PC-9 (cell line): ENCODE measurements at regions not wholly inside any gene's neighbourhood (a gene's known extent, or its start where the extent isn't known, plus 50 kb on each side); places are given as distances from the start of the nearest gene placed in this dataset.

Experiments
- BruUV-seq: library from RNA; stranded (reverse); fragments of 400-500 nt; replicated peaks from 2 replicates; lab custom pipeline; 2021; lab: Mats Ljungman, UMichigan
- CTCF ChIA-PET: fragments of 300-600 bp; sonication (Branson Sonifier 250); formaldehyde crosslinking; loops from one replicate; lab custom pipeline; 2022; ENCODE audit warnings: antibody characterized with exemption; lab: Charles Lee
- POLR2A ChIA-PET: fragments of 300-600 bp; sonication (Branson Sonifier 250); formaldehyde crosslinking; loops from one replicate; lab custom pipeline; 2022; ENCODE audit warnings: antibody characterized with exemption; ENCODE audit not compliant: unreplicated experiment; lab: Charles Lee
- DNase-seq, 2 experiments: peaks; one replicate each; pipeline versions ENCODE4 v3.0.0 to v3.0.0-alpha.2; 2015 to 2022; ENCODE audit warnings: mixed read lengths in 1 of 2
- H2AFZ ChIP-seq: fragments of 200-600 bp; sonication (generic); 2 replicates; pipeline ENCODE4 v1.8.1; 2017; ENCODE audit warnings: antibody characterized with exemption
- H3F3A ChIP-seq: fragments of 200-600 bp; sonication (generic); 2 replicates; pipeline ENCODE4 v1.8.1; 2017; ENCODE audit warnings: antibody characterized with exemption, mild to moderate bottlenecking, low read depth; ENCODE audit not compliant: insufficient read depth
- H3K27ac ChIP-seq: fragments of 200-600 bp; sonication (generic); 2 replicates; pipeline ENCODE4 v1.6.1; 2016; ENCODE audit warnings: mixed run types
- H3K27me3 ChIP-seq: fragments of 200-600 bp; sonication (generic); 2 replicates; pipeline ENCODE4 v1.6.1; 2016; ENCODE audit warnings: low read depth, mixed run types; ENCODE audit not compliant: insufficient read depth
- H3K36me3 ChIP-seq: fragments of 200-600 bp; sonication (generic); 2 replicates; pipeline ENCODE4 v1.6.1; 2016; ENCODE audit warnings: low read depth, mixed run types
- H3K4me1 ChIP-seq: fragments of 200-600 bp; sonication (generic); replicated peaks from 2 replicates; pipeline ENCODE4 v1.6.1; 2016; ENCODE audit warnings: mixed run types; ENCODE audit not compliant: insufficient read depth
- H3K4me2 ChIP-seq: fragments of 200-600 bp; sonication (generic); 2 replicates; pipeline ENCODE4 v1.6.1; 2017; ENCODE audit warnings: mixed run types
- H3K4me3 ChIP-seq: fragments of 200-600 bp; sonication (generic); 2 replicates; pipeline ENCODE4 v1.6.1; 2016; ENCODE audit warnings: mixed run types
- H3K79me2 ChIP-seq: fragments of 200-600 bp; sonication (generic); 2 replicates; pipeline ENCODE4 v1.6.1; 2017; ENCODE audit warnings: low read depth, mixed run types
- H3K9me2 ChIP-seq: fragments of 200-600 bp; sonication (generic); 2 replicates; pipeline ENCODE4 v1.8.1; 2017; ENCODE audit warnings: mild to moderate bottlenecking; ENCODE audit not compliant: insufficient read depth
- H3K9me3 ChIP-seq: fragments of 200-600 bp; sonication (generic); 2 replicates; pipeline ENCODE4 v1.8.1; 2016; ENCODE audit warnings: low read depth; ENCODE audit not compliant: insufficient read depth
- H4K20me1 ChIP-seq: fragments of 200-600 bp; sonication (generic); 2 replicates; pipeline ENCODE4 v1.8.1; 2017; ENCODE audit not compliant: insufficient read depth
- CTCF ChIP-seq: fragments of 200-600 bp; sonication (generic); conservative IDR thresholded peaks from 2 replicates; pipeline ENCODE4 v1.6.1; 2017; ENCODE audit warnings: mixed run types, antibody characterized with exemption, mild to moderate bottlenecking, moderate library complexity
- EZH2 ChIP-seq: fragments of 200-600 bp; sonication (generic); IDR thresholded peaks from 2 replicates; pipeline ENCODE4 v1.8.0; 2017; ENCODE audit warnings: antibody characterized with exemption, low read depth
- intact Hi-C: fragments of 100-400 bp; cut with micrococcal nuclease; formaldehyde crosslinking; loops from one replicate; pipeline ENCODE4 v1.10.0; 2022; ENCODE audit not compliant: unreplicated experiment

- BruUV-seq: no TSS peak
- no peaks in the 10 kb centered on the region for H3K9me3 ChIP-seq
- H3K79me2 ChIP-seq: no peaks in the 10 kb centered on the region
- H3K36me3 ChIP-seq: no peaks in the 10 kb centered on the region
- no peaks in the 10 kb centered on the region for H3K27me3 ChIP-seq
- H3K4me3 ChIP-seq: no peak overlapping the region
- no peak overlapping the region for H2AFZ ChIP-seq
- H3K4me2 ChIP-seq: no peak overlapping the region
- no peaks in the 10 kb centered on the region for H4K20me1 ChIP-seq
- no peaks in the 10 kb centered on the region for H3K9me2 ChIP-seq
- H3K27ac ChIP-seq: no peak overlapping the region
- CTCF ChIA-PET: no interaction called here
- POLR2A ChIA-PET: no interaction called here
- intact Hi-C loops: no loop called here
- no peaks in the 10 kb centered on the region for H3K4me1 ChIP-seq
- no peak for DNase-seq
- TF ChIP-seq EZH2 (no peak), CTCF (no peak)
- no peaks in the 10 kb centered on the region for H3F3A ChIP-seq
Observed at GRCh38 chr13:54367639-54368271, 1339.1 kb downstream of the OLFM4 start.

- Histone ChIP-seq H3K4me2 (no peak overlapping the region), H3K27ac (no peak overlapping the region), H3K9me3 (no peaks in the 10 kb centered on the region), H3K36me3 (no peaks in the 10 kb centered on the region), H3F3A (no peaks in the 10 kb centered on the region), H3K79me2 (no peaks in the 10 kb centered on the region), H4K20me1 (no peaks in the 10 kb centered on the region), H3K27me3 (no peaks in the 10 kb centered on the region), H3K4me3 (no peak overlapping the region), H3K4me1 (no peaks in the 10 kb centered on the region), H3K9me2 (no peaks in the 10 kb centered on the region), H2AFZ (no peak overlapping the region)
- DNase-seq: no peak
- ChIA-PET POLR2A (no interaction called here), CTCF (no interaction called here)
- no TSS peak for BruUV-seq
- TF ChIP-seq EZH2: no peak
- TF ChIP-seq CTCF: no peak
- intact Hi-C loops: no loop called here
Observed at GRCh38 chr13:54368387-54368786, 1339.8 kb downstream of the OLFM4 start.

GRCh38 chr13:54373211-54373610 lies 1344.6 kb downstream of the OLFM4 start:
- no TSS peak for BruUV-seq
- Histone ChIP-seq H3K36me3 (no peaks in the 10 kb centered on the region), H3K27me3 (no peaks in the 10 kb centered on the region), H3K9me3 (no peaks in the 10 kb centered on the region; the same call in 1 of the 2 replicates), H3K9me2 (no peaks in the 10 kb centered on the region), H3K27ac (no peak overlapping the region), H2AFZ (no peak overlapping the region), H3K4me3 (no peak overlapping the region), H3K4me2 (no peak overlapping the region), H3K79me2 (no peaks in the 10 kb centered on the region), H4K20me1 (no peaks in the 10 kb centered on the region), H3F3A (no peaks in the 10 kb centered on the region), H3K4me1 (no peaks in the 10 kb centered on the region)
- TF ChIP-seq CTCF (no peak), EZH2 (no peak)
- intact Hi-C loops: no loop called here
- DNase-seq: no peak
- POLR2A ChIA-PET: no interaction called here
- CTCF ChIA-PET: no interaction called here
